GM18867 (cell line): ENCODE measurements at regions not wholly inside any gene's neighbourhood (a gene's known extent, or its start where the extent isn't known, plus 50 kb on each side); places are given as distances from the start of the nearest gene placed in this dataset.

Experiments used
- ATAC-seq: cut with Tn5 transposase; IDR thresholded peaks from one replicate; pipeline ENCODE4 v1.9.1; 2021; ENCODE audit warnings: mild to moderate bottlenecking, moderate library complexity; ENCODE audit not compliant: unreplicated experiment

DNA sequence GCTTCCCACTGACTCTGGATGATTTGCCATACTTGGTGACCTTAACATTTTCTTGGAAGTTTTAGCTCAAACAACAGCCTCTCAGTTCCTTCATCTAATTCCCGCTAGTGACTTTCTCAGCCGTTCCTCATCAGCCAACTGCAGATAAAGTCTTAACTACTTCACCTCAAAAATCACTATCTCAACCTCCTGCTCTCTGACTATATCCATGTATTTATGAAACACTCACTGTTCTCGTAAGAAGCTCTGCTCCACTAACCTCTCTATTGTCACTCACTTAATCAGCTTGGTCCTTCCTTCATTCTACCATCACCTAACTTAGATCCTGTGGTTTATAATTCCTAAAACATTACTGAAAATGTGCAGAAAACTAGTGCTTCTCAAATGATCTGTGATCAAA lies 1551.6 kb downstream of the MRPL39 start:
- ATAC-seq: no peak

DNA sequence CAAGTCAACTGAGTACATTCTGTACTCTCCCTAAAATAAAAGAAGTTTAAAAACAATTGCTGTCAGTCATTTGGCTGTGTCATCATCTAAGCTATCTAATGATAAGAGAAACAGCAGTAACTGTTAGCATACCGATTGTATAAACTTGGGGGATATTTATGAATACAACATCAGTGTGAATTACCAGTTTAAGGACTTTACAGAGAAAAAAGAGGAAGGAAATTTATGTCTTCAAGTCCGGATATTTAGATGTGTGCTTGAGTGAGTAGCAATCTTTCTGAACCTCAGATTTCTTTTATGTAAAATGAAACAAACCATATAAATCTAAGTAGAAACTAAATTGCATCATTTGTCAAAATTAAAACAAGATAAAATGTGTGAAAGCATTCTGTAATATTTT lies 1557.0 kb downstream of the MRPL39 start:
- no peak for ATAC-seq

DNA sequence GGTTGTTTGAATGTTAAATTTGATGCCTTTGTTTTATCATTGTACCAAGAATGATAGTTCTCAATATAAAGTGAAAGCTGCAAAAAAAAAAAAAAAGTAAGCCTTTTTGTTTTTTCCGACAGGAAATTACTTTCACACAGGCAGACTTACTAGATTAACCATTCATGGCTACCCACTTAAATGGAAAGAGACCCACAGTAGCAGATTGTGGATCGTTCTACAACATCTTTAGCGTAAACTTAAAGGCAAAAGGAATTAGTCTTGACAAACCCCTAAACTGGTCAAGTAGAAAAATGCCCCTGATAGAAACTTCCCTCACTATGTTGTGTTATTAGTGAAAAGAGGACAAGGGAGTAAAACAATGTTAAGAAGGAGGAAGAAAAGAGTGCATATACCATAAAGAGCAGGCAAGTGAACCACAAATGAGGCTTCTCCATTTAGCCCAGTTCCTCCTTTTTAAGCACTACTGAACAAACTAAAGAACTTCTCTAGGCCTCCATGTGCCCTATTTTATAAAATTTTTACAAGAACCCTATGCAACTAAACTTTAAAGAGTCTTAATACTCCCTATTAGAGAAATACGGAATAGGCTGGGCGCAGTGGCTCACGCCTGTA lies 1560.3 kb downstream of the MRPL39 start:
- ATAC-seq: no peak

DNA sequence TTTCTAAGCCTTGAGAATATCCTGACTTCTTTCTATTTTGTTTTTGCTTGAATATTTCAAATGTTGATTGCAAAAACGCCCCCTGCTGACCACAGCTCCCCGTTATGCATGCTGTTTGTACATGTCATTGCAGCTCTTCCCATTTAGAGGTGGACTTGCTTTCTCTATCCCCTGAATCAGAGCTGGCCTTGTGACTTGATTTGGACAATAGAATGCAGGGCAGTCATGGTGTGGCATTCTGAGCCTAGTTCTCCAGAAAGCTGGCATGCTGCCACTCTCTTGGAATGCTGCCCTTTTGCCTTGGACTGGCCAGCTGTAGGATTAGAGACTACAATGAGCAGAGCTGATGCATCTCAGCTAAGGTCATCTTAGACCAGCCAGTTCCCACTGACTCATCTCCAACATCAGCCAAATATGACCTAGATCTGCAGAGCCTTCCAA lies 1561.5 kb downstream of the MRPL39 start:
- ATAC-seq: no peak

DNA sequence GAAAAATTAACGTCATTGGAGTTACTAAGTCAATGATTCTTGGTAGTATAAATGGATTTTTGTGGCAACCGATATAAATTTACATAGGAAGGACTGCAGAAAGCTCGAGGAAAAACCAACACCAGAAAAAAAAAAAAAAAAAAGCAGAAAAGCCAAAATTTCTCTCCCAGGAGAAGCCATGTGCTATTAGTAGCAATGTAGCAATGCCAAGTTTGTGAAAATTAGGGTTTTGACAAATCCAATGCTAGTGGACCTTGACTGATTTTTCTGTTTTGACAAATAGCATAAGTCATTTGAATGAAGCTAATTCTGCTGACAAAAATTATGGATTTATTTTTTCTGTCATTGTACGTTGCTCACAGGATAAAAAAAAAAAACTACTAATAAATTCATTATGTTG lies 1561.9 kb downstream of the MRPL39 start:
- ATAC-seq: no peak

DNA sequence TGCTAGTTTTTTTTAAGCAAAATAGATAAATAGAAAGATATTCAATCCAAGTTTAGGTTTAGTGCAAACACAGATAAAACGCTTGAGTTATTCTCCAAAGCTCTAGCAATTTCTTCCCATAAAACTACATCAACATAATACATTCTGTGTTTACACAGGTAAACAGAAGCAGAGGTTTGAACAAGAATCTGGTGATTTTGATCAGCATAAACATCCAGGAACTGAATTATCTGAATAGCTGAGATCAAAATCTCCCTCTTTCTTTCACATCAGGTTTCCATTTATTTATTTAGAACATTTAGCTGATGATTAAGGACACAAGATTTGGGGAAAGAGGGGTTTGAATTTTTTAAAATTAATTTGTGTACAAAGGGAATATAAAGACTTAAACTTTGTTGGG lies 1564.6 kb downstream of the MRPL39 start:
- ATAC-seq: no peak

DNA sequence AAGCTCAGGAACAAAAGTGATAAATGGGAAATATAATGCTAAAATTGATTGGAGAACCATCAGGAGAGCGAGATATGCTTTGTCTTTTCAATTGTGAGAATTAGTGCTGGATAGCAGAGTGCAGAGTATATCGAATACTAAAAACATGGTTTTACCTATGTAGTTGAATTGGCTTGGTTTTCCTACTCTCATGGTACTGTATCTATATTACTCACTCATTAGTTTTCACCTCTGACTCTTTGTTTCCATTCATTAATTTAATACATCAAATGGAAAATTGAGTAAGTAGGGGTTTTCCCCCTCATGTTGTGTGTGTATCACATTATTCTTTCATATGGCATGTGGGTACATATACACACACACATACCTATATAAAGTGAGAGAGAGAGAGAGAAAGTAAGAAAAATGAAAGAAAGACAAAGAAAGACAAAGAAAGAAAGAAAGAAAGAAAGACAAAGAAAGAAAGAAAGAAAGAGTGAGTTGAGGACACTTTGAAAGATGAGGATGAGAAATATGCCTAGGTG lies 1574.5 kb downstream of the MRPL39 start:
- ATAC-seq: no peak

DNA sequence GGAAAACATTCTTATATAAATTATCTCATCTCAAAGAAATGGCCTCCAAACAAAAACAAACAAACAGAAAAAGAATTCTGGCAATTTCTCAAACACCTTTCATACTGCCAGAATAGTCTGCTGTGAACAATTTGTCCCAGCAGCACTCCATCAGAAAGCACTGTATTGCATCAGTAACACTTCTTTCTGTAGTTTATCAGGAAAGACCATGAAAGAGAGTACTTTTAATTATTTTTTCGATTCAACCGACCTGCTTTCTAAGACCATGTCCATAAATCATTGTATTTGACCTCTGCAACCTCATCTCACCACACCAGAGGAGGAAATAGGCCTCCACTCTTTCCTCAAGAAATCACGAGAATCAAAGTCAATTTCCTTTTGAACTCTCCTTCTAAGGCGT lies 1579.9 kb downstream of the MRPL39 start:
- ATAC-seq: no peak

DNA sequence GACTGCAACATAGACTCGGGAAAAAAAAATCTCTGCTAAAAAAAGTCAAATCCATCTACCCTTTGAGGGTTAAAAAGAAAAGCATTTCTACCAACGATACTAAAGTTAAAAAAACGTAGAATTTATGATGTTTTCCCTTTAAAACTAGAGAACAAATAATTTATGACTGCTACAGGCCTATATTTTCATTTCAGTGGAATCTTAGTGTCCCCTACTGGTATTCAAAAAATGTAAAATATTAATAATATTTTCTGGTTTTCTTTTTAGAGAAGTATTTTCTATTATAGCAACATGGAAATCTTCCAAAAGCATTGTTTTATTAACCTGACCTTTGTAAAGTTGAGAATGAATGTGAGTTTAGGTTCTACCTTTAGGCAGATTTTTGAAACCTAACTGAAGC lies 1582.2 kb downstream of the MRPL39 start:
- no peak for ATAC-seq

DNA sequence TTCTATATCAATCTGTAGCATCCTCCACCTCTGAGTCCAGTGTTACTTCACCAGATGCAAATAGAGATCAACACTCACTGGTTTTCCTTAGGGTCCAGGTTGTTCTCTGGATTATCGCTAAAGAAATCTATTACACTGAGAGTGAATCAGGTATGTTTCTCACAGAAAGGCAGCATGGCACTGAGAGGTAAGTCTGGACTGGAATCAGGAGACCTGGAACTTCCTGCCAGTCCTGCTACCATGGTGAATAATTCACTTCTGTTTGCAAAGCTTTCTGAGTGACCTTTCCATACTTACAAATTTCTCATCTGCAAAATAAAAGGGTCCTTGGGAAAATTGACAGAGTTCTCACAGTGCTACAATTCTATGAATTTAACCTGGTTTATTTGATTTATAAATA lies 1583.3 kb downstream of the MRPL39 start:
- no peak for ATAC-seq

DNA sequence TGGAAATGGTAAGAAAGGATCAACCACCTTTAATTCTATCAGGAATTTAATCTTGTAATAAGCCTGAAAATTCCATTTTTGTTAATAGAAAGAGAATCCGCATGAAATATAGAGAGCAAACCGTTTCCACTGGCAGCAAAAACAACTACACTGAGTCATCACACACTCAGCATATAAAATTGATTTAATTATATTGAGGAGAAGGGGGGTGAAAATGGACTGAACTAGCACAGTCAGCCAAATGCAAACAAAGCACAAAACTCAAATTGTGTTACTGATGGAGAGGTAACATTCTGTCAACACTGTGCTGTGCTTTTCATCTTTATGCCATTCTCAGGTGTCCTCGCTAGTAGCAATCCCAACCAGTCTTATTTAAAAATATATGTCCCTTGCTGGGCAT lies 1583.9 kb downstream of the MRPL39 start:
- no peak for ATAC-seq

DNA sequence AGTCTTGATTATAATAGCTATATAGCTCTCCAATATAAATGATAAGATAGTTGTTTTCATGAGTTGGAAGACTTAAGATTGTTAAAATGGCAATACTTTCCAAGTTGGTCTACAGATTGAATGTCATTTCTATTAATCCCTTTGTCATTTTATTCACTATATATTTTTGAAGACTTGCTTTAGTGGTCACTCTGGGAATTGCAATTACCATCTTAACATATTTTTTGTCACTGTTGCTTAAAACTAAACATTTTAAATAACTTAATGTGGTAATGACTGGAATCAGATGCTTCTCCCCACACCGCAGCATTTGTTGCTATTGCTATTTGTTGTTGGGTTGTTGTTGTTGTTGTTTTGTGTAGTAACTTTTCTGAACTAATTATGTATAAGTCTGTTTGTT lies 1592.9 kb downstream of the MRPL39 start:
- ATAC-seq: no peak

DNA sequence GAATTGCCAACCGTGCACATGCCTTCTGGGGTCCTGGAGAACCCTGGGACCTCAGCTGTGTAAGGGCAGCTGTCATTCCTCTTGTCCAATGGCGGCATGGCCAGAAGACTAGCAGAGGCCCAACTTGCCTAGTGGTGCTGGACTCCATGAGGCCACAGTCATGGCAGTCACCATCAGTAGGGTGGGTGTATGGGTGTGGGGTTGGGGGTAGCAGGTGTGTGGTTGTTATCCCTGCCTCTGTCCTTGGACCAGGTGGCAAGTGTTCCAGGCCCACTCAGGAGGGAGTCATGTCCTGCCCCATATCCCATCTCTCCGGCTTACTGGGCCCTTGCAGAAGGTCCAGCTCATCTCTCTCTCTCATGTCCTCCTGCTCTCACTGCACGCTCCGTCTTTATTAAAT lies 1596.2 kb downstream of the MRPL39 start:
- ATAC-seq: no peak

DNA sequence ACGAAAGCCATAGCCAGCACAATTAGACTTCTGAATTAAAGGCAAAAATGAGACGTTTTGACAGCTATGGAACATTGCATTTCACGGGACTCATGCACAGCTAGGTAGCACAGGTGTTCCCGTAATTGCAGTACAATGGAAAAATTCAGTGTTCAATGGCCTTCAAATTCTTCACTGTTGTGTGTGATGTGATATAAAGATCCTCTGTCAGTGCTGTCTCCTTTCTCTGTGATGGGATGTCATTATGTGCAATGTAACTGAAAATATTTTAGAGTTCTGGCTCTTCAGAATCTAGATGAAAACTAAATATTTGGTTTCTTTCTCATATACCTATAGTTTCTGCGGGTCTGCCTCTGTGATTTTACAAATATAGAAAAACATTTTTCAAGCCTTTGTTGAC lies 1599.7 kb downstream of the MRPL39 start:
- ATAC-seq: no peak

DNA sequence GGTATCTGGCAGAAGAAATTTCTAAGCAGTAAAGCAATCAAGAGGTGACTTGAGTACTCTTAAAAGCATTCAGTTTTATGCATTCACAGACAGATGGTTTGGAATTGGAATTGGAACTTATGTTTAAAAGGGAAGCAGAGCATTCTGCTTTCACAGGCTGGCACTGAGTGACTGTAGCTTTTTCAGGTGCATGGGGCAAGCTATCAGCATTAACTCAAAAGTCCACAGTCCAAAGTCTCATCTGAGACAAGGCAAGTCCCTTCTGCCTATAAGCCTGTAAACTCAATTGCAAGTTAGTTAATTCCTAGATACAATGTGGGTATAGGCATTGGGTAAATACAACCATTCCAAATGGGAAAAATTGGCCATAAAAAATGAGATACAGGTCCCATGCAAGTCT lies 1620.3 kb downstream of the MRPL39 start:
- no peak for ATAC-seq

DNA sequence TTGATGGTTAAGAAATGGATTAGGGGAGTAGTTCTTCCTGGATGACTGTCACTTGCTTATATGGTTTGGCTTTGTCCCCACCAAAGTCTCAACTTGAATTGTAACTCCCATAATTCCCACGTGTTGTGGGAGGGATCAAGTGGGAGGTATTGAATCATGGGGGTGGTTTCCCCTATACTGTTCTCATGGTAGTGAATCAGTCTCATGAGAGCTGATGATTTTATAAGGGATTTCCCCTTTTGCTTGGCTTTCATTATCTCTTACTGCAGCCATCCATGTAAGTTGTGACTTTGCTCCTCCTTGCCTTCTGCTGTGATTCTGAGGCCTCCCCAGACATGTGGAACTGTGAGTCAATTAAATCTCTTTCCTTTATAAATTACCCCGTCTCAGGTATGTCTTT lies 1621.1 kb downstream of the MRPL39 start:
- no peak for ATAC-seq

DNA sequence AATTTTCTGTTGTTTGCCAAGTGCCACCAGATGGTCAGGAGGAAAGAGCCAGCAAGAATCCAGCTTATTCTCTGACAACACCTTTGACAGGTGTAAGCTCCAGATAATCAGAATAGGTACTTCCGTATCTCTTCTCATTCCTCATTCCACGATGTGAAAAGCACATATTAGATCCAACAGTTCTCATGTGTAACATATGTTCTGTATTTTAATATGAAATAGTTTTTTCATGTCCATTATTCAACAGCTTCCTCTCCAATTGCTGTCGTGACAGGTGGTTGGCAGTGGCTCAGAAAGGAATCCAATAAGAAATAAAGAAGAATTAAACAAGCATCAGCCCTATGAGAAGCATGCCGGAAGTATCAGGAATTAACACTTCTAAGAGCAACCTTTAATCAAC lies 1624.7 kb downstream of the MRPL39 start:
- ATAC-seq: no peak

DNA sequence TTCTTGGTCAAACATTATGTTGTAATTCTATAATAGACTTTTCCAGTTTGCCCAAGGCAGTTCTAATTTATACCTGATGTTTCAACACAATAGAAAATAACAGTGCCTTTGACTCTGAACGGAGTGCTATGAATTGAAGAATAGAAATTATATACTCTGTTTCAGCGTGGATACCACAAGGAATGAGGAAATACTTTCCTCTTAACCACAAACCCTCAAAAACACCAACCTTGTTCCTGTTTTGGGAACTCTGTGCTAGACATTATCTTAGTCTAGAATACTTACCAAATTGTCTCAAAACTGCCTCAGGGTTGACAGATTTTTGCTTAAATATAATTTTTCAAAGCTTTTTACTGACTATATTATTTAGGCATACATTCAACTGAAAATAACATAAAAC lies 1629.3 kb downstream of the MRPL39 start:
- no peak for ATAC-seq

DNA sequence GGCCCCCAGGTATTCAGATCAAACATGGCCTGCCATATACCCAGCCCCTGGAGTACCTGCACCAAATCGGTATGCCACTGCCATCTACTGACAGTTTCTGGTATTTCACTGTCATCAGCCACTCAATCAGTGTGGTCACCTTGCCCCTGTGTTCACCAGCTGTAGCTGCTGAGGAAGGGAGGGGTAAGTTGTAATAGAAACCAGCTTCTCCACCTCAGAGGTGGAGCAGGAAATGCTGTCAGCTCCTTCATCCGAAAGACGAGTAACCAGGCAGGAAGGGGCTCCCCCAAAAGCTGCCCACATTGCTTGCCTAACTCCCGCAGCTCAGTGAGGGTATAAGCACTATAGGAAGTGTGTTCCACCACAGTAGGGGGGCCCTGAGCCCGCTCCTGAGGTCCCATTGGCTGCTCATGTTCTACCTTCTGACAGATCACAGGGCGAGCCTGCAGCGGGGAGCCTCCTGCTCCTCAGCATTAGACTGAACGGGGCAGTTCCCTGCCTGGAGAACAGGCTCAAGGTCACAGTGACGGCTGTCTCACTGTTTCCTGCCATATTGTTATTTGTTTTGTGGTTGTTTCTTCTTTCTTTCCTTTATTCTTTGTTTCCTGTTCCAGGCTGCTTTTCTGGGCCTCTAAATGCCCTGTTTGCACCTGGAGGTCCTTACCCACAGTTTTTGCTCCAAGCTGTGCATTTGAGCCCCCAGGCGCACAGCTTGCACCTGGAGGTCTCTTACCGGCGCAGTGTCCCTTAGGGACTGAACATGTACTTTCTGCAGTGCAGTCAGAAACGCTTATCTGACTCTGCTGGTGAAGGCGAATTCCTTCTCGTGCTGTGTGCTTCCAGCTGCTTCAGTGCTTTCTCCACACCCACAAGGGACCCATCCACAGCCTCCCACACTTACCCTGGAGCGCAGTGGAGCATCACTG lies 1638.3 kb downstream of the MRPL39 start:
- ATAC-seq: peak; percentile 98

DNA sequence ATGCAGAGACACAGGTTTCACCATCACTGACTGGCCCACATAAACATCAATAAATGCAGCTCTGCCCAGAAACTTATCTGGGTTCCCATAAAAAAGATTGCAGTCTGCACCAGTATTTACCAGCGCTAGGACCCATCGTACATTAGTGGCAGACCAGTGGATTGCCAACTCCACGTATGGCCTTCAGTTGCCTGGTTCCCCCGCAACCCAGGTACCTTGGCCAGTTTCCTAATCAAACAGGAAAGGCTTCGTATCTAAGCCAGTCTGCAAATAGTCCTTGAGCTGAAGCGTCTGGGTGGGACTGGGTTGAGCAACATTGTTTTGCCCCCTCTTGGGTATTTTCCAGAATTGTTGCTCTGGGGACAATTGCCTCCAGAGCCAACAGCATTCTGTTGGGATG lies 1639.3 kb downstream of the MRPL39 start:
- no peak for ATAC-seq

DNA sequence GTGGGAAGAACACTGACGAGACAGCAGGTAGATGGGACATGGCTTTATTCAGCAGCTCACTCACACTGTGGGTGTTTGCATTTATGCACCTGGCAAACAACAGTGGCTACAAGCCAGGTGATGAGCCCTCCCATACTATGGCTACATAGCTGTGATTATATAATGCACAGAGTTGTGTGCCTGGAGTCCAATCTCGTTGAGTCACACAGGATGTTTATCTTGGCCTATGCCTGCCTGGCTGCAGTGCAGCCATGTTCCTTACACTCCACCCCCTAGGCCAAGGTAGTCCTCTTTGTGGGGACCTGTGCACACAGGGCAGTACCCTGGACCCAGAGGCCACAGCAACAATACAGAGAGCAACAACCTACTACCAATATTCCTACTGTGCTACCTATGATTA lies 1643.8 kb downstream of the MRPL39 start:
- ATAC-seq: no peak

DNA sequence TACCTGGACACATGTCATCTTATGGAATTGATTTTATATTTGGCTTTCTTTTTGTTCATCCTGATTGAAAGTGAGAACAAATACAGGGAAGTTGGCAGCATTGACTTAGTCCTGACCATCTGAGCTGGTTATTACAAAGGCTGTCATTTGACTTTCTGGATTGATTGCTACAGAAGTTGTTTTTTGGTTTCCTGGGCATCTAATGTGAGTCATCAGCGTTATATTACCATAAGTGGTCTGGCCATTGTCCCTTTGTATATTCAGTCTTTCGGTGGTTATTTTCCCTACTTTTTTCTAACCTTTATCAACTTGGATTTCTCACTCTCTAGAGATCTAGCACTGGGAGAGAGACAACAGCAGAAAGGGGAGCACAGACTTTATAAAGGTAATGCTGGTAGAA lies 1646.5 kb downstream of the MRPL39 start:
- no peak for ATAC-seq
